Stimulated activated CD4-positive, alpha-beta T cell treated with anti-CD3 and anti-CD28 coated beads, Interleukin-12 subunit alpha, Interleukin-12 subunit beta, amount 100 ng/mL, for 4 hours (primary cell): ENCODE measurements at regions not wholly inside any gene's neighbourhood (a gene's known extent, or its start where the extent isn't known, plus 50 kb on each side); places are given as distances from the start of the nearest gene placed in this dataset.

Experiments used
- DNase-seq: peaks from one replicate; pipeline ENCODE4 v3.0.0-alpha.2; 2020

DNA sequence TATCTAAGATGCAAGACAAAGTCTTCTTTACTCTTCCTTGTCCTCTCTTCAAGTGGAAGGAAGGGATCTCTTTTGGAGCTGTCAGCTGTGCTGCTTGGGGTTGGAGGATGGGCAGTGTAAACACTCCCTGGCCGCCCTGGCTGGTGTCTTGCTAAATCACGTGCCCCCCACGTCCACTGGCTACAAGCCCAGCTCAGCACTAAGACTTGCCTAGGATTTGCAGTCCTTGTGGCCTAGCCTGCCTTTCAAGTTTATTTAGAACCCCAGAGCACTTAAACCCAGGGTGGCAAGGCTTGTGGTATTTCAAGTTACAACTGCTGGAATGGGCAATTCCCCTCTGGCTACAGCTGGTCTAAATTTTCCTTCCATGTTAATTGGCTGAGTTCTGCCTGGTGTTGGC is 272.4 kb upstream of the MYO3A start:
- DNase-seq = no peak

DNA sequence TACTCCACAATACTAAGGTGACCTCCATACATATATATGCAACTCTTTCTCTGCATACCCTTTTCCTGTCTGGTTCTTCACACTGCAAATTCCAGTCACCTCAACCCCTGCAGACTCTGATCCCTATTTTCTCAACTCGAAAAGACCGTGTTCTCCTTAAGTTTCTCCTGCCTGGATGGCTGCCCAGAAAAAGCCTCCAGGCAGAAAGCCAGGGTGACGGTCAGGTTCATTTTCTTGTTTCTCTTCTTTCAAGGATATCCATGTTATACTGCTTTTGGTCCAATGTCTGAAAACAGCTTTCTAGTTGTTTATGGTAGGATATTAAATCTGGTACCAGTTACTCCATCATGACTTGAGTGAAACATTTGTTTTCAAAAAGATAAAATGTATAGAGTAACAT is 267.8 kb upstream of the MYO3A start:
- DNase-seq = no peak

DNA sequence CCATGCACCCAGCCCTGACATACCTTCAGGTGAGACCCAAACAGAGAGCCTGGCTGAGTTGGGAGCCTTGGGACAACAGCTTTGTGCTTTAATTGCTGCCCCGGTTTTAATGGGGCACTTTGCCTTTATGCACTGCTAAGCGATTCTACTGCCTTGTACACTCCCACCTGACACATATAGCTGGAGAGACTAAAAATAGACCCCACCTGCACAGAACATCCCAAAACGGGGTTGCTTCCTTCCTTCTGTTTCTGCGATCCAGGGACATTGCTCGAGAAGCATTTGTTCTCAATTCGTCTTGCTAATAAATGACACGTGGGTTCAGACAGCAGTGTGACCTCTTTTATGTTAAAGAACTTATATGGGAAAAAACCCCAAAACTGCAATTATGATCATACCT is 258.8 kb upstream of the MYO3A start:
- DNase-seq = no peak

DNA sequence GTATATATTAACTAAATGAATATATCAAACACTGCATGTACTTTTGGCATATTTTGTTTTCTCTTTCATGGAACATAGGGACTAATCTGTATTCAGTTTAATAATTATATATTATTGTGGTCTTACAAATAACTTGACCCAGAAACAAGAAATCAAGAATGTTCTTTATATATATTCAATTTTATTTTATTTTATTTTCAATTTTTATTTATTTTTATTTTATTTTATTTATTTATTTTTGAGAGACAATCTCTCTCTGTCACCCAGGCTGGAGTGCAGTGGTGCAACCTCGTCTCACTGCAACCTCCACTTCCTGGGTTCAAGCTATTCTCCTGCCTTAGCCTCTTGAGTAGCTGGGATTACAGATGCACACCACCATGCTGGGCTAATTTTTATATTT is 258.4 kb upstream of the MYO3A start:
- DNase-seq = no peak

DNA sequence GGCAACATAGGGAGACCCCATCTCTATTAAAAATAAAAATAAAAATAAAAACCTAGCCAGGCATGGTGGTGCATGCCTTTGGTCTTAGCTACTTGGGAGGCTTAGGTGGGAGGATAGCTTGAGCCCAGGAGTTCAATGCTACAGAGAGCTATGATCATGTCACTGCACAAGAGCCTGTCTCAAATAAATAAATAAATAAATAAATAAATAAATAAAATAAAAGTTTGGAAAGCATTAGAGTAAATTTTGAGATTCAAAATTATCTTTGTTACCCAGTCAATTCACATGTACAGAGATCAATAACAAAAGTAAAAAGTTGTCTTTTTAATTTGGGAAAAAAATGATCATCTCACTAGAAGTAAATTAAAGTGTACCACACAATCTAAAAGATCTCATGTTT is 255.8 kb upstream of the MYO3A start:
- DNase-seq = no peak

DNA sequence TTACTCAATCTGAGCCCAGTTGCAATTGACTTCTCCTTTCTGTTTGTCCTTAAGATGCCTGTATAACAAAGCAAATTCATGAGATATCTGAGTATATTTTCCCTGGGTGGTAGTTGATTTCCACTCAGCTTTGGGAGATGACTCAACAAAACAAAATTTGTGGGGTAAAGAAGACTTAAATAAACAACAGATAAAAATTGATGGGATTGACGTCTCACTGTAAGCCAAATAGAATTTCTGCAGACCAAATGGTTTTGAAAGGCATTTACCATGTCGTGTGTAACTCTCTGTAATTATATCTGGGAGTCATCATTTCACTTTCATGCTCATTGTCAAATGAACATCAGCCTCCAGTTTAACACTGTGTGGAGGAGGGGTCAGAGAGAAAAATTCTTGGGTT is 255.4 kb upstream of the MYO3A start:
- no peak for DNase-seq

DNA sequence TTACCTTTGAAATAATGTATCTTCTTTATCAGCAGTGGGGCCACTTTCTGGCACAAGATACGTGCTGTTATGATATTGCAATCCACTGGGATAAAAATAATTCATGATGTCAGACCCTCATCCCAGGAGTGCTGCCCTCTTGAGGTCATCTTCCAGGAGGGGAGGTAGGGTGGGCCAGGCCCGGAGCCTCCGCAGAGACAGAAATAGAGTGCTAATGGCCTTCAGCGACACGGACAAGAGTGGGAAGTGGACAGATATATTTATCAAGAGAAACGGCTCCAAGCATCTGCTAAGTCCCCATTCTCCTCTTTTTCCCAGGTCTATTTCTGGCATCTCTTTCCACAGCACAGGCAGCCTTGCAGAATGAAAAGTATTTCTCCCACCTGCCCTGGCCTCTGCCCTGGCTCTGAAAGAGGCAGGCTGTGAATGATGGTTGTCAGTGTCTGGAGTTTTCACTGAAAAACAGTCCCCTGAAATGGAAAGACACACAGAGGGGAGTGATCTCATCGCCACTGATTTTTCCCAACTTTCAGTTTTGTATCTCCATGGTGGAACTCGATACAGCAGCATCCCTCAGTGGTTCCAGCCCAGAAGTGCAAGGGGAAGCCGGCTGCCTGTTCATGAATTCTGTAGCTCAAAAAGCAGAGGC is 251.7 kb upstream of the MYO3A start:
- no peak for DNase-seq

DNA sequence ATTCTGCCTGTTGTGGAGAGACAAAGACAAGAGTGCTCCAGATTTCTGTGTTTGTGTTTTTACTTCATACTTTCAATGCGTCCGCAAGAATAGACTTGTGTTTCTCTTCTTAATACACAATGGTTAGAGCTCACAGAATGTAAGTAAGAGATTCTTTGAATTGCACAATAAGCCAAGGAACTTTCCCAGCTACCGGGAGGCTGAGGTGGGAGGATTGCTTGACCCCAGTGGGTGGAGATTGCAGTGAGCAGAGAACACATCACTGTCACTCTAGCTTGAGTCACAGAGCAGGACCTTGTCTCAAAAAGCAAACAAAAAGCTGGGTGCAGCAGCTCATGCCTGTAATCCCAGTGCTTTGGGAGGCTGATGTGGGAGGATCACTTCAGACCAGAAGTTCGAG is 250.7 kb upstream of the MYO3A start:
- no peak for DNase-seq

DNA sequence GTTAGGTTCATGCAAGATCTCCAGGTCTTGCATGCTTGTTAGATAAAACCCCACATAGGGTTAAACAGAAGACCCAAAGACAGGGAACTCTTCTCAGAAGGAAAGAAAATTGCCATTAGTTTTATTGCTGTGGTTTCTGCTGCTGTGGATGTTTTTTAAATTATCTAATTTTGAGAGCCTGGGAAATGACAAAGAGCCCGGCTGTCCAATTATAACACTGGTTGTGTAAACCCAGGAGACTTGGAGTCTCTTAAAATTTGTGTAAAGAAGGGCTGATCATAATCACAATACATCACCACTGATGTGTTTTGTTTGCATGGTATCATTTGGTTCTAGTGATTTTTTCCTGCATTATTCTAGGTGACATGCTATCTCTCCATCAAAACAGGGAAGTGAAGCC is 246.5 kb upstream of the MYO3A start:
- DNase-seq = no peak

DNA sequence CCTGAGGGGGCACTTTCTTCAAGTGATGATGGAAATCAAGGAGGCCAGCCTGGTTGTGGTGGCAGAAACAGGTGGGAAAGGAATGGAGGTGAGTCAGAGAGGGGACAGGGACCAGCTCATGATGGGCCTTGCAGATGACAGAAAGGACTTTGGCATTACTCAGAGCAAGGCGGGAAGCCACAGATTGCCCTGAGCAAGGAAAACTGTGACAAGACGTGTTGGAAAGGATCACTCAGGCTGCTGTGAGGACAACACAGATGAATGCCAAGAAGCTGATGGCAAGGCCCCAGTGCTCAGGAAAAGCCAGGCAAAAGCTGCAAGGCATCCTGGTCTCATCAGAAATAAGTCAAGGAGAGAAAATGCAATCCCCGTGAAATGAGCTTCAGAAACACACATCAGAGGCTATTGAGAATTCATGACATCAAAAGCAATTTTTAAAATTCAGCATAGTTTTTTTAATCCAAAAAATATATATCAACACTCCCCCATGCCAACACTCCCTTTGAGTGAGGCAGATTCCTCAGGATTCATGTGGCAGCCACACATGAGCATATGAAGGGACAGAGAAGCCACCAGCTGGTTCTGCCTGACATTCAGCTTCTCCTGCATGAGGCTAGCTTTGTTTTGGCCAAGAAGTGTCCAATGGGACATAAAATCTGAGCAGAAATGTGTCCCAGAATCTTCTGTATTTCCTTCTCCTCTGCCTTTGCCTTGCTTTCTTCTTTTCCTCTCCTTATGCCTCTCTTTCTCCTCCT is 244.5 kb upstream of the MYO3A start:
- no peak for DNase-seq

DNA sequence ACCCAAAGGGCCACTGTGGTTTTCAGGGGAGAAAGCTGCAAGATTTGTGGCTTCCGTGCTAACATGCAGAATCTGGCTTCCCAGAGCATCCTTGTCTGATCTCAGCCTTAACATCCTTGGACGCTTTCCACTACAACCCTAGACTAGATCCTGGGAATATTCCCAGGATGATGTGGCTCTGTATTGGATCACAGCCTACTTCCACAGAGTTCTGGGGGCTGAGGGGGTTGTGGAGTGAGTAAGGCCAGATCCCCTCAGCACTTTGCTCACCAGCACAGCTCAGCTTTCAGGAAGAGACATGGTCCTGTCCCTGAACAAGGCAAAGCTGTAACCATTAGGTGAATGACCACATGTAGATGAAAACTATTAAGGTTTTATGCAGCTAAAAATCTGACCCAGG is 241.3 kb upstream of the MYO3A start:
- DNase-seq = no peak

DNA sequence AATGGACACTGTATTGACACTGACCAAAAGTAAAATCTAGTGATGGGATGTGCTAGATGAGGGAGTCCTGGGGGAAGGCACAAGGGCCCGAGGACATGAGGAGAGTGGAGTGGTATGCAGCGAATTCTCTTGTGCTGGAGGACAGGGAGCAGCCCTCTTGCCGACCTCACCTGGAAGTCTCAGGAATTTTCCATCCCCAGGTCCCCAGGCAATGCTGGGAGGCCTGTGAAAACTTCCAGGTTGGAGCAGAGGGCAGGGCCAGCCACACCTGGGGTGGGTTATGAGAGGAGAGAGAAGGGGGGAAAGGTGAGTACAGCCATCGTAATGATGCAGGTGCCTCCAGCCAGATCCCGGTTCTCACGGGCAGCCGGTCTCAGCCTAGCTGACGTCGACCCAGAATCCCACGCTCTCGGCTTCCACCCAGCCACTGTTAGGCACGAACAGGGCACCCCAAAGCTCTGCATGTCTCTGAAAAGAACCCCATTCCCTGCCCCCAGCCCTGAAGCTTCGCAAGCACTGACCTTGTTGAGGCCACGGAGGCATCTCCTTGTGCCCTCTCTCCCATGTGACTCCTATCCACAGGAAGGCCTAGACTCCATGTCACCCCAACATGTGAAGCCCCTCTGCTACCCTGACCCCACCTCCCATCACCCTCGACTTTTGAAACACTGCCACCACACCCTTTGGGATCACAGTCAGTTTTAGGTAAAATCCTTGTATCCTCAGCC is 239.7 kb upstream of the MYO3A start:
- no peak for DNase-seq

DNA sequence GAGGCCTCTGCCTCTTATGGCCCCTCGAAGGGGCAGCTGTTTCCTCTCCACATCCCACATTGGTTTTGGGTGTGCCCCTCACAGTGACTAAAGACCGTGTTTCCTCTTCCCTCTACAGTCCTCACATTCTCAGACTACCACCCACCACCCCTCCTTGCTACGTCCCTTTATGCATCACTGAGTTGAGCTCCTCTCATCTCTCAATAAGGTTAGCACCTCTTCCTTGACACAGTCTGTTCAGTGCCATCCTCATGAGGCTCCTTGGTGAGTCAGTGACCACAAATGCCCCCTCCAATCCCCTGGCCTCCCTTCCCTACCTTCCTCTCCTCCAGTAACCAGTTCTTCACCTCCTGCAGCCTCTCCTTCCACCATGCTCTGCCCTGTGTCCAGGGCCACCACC is 239.1 kb upstream of the MYO3A start:
- no peak for DNase-seq

DNA sequence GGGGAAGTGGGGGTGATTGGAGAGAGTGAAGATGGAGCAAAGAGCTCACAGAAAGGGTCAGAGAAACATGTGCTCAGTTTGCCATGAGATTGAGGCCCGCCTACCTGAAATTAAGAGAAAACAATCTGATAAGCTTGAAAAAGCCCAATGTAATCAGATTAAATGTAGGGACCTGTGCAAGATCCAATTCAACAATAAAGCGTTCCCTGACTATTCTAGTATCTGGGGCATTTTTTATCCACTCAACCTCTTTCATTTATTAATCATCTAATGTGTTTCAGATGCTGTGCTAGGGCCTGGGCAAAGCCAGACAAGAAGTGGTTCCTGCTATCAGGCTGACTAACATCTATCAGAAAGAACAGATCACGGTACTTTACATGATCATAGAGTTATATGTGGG is 238.4 kb upstream of the MYO3A start:
- DNase-seq = no peak

DNA sequence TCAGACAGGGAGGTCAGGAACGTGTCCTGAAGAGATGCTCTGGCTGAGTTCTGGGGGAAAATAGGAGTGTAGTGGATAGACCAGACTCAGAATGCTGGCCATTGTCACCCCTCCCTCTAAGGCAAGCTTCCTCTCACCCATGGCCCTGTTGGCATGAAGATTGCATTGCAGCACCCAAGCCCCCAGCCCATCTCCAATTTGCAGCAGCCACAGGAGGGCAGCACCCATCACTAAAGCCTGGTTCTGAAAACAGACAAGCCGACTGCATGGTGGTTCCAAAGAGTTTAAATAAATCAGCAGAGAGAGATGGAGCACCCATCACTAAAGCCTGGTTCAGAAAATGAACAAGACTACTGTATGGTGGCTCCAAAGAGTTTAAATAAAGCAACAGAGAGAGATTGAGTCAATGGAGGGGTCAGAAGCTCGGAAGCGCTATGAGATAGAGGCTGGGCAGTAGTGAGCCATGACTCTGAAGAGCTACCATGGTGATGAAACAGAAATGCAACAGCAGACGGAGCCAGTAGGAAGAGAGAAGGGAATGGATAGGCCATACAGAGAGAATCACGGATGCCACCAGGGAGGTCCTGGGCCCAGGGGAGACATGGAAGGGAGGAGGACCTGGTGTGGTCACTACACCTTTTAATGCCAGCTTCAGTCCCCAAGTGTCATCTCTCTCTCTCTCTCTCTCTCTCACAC is 237.9 kb upstream of the MYO3A start:
- DNase-seq = no peak

DNA sequence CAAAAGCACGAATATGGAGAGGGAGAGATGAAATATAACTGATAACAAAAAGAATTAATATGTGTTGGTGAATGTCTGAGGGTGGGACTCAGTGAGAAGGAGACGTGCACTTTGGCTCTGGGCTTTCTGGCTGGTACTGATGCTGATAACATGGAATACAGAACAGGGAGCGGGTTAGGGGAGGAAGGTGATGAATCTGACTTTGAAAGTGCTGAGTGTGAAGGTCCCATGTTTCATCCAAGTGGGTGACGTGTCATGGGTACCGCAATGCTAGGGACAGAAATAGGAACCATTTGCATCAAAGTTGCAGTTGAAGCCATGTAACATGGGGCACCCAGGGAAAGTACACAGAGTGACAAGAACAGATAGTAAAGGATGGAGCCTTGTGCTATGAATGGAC is 236.6 kb upstream of the MYO3A start:
- DNase-seq = no peak

DNA sequence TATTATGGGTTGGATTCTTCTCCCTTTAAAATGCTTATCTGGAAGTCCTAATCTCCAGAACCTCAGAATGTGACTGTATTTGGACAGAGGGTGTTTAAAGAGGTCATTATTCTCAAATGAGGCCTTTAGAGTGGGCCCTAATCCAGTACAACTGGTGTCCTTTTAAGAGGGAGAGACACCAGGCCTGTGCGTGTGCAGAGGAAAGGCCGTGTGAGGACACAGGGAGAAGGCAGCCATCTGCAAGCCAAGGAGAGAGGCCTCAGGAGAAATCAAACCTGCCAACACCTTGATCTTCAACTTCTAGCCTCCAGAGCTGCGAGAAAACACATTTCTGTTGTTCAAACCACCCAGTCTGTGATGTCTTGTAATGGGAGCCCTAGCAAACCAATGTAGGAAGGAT is 235.4 kb upstream of the MYO3A start:
- DNase-seq = no peak

DNA sequence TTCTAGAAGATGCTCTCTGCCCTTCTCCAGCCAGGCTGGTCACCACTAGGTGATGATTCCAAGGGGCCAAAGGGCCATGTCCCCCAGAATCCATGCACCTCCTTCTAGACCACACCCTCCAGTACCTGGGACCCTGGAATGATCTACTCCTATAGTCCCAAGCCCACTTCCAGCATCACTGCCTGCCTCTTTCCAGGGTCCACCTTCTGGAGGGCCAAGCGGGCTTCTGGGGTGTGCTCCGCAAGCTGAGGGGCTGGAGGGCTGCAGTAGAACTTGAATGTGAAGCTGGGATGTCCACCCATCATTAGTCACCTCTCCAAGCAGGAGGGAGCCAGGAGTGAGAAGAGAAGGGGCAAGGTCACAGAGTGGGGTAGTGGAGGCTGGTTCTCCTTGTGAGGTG is 234.4 kb upstream of the MYO3A start:
- no peak for DNase-seq

DNA sequence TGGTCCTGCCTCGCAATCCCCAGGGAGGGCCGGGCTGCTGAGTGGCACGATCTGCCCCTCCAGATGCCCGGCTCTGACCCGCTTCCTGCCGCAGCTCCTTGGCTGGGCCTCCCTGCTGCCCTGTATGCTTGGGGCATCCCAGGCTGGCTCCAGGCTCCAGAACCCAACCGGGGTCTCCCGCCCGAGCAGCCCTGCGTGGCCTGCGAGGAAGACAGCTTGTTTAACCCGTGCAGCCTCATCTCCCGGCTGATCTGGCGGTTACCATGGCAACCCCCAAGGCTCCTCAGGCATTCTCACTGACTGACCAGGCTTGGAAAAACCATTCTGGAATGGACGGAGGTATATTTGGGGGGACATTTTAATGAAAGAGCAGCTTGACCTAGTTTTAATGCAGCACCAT is 232.4 kb upstream of the MYO3A start:
- no peak for DNase-seq

DNA sequence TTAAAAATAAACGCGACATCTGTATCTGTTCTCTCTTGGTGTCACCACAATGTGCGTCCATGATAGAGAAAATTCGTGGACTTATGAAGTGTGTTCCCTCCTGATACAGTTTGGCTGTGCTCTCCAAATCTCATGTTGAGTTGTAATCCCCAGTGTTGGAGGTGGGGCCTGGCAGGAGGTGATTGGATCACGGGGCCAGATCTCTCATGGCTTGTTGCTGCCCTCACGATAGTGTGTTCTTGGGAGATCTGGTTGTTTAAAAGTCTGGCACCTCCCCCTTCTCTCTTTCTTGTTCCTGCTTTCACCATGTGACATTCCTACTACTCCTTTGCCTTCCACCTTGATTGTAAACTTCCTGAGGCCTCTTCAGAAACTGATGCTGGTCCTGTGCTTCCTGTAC is 229.4 kb upstream of the MYO3A start:
- DNase-seq = no peak

DNA sequence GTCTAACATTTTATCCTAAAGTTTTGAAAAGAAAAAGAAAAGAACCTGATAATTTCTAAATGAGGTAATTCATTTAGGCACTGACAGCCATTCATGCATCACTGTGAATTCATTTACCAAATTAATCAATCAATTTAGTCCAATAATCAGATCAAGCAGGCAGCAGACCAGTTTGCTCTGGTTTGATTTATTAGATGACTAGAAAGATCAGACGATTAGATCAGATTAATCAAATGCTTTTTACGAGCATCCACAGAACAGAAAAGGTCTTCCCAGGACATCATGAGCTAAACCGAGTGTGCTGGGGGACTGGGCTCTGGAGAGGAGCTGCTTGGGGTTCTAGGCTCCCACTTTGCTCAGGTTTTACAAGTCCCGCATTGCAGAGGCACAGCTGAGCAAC is 226.5 kb upstream of the MYO3A start:
- DNase-seq = no peak

DNA sequence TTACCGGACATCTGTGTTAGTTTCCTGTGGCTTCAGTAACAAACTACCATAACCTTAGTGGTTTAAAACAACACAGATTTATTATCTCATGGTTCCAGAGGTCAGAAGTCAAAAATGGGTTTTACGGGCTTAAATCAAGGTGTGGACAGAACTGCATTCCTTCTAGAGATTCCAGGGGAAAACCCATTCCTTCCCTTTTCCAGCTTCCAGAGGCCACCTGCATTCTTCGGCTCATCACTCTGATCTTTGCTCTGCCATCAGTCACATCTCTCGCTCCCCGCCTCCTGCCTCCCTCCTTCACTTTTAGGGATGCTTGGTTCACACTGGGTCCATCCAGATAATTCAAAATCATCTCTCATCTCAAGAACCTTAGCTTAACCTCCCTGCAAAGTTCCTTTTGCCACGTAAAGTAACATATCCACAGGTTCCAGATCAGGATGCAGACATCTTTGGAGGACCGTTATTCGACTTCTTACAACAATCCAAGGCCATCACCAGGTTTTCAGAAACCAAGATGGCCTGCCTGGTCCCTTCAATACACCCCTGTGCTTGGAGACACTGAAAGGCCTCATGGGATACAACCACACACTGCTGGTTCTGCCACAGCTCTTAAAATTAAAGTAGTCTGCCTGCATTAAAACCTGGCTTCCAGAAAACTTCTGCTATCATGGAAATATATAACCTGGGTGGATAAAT is 225.9 kb upstream of the MYO3A start:
- DNase-seq = no peak

DNA sequence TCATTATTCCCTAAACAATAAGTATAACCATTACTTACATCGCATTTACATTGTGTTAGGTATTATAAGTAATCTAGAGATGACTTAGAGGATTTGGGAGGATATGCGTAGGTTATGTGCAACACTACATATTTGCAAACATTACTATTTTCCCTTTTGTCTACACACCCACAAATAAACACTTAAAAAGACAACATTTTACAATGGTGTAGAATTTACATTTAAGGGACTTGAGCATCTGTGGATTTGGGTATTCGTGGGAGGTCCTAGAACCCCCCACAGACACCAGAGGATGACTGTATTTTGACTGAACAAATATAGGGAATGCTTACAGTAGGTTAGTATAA is 220.2 kb upstream of the MYO3A start:
- DNase-seq = no peak
